ENCODE measurements at regions not wholly inside any gene's neighbourhood (a gene's known extent, or its start where the extent isn't known, plus 50 kb on each side); places are given as distances from the start of the nearest gene placed in this dataset.
"Not testable (repeated sequence)": the region's sequence is repeated elsewhere in the genome, so short reads cannot be mapped to it uniquely, and the experiment has no call there.

- TF ChIP-seq POLR2A, CTCF, POLR2AphosphoS5 (IDR thresholded peaks at IDR 0.05): not testable (repeated sequence)
Observed at GRCh38 chr5:135731034-135731433, 103.4 kb upstream of the SLC25A48 start.

All from breast epithelium (tissue), 3 donors.